HT1080 (cell line): ENCODE measurements at regions not wholly inside any gene's neighbourhood (a gene's known extent, or its start where the extent isn't known, plus 50 kb on each side); places are given as distances from the start of the nearest gene placed in this dataset.

Source experiments
- DNase-seq: peaks from one replicate; pipeline ENCODE4 v3.0.0-alpha.2; 2015; ENCODE audit warnings: low read depth

DNA sequence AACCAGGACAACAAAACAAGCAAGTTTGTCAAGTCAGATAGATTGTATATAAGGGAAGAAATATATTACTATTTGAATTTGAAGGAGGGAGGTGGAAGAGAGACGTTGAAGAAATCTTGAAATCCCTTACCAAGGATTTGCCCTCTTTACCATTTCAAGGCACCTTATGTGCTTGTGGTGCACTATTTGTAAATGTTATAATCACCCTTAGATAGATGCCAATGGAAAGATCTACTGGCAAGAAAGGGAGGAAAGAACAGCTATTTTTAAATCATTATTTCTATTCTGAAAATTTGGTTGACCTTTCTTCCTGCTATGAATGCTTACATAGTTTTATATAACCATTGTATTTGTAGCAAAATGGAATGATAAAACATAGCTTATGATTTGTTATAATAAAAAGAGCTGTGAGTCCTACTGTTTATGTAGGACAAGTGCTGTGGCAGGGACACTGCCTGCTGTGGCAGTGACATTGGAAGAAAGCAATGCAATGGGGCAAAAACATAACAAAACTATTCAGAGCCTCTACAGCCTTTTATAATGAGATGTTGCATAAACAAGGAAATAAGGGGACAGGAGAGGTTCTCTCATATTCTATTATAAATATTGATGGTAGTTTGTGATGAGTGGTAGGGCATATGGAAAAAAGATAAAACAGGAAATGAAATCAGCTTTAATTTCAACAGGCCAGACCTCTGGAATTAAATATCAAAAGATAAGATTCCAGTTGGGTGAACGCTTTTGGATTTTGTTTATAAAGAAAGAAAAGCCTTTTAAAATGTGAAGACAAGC lies 1145.2 kb upstream of the GJE1 start:
- no peak for DNase-seq

DNA sequence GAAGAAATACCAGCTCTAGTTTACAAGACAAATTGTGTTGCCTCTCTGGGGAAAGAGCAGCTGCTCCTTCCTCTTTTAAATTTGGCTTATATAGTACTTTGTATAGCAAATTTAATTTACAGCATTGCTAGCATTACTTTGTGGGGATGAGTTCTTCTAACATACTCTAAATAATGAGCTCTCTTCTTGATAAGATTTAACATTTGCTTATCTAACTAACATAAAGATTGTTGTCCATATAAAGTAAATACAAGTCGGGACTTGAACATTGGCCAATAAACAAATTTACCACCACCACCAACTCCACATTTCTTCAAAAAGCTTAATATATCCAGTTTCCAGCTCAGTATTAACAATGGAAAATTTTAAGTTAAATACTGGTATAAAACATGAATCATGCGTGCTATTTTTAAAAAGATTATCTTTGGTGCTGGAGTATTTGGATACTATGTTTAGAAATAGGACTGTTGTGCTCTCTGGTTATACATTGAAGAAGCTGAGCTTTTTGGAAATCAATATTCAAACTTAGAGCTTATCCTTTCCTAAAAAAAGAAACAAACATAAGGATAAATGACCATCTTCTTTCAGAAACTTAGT lies 1146.9 kb upstream of the GJE1 start:
- no peak for DNase-seq

- no peak for DNase-seq
Measured at GRCh38 chr6:140980265-140980887, 1152.3 kb upstream of the GJE1 start.

DNA sequence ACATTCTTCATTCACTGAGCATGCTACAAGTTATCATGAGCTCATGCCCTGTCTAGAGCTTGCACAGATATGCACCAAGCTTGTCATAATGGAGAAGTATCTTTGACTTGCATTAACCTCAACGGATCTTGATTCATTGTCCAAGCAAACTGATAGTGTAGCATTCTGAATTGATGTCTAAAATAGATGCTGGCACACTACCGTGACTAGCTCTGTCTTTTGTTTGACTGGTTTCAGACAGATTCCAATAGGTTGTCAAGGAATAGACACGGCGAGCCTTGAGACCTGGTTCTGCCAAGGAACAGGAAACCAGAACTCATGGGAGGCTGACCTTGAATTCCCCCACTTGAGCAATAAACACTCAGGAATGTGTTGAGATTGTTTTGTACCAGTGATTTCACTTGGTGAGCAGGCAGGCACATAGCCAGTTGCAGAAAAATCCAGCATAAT lies 1153.1 kb upstream of the GJE1 start:
- DNase-seq = peak; percentile 51

- DNase-seq = no peak
Measured at GRCh38 chr6:140977403-140977802, 1155.3 kb upstream of the GJE1 start.

DNA sequence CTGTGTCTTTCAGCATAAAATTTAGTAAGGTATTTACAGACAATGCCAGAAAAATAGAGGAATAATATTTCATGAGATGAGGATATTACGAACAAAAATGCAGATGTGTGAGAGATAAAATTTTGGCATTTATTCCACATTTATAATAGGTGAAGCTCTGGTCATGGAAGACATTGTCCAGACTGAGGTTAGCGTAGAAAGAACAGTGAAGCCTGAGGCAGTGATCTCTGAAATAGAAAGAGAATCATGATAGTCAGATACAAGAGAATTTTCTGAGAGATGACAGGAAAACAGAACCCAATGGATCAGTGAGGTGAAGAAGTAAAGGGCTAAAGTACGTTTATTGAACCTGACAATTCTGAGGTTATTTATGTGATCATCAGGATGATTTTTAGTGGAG lies 1155.9 kb upstream of the GJE1 start:
- DNase-seq = no peak

- DNase-seq = no peak
Measured at GRCh38 chr6:140970485-140970884, 1162.2 kb upstream of the GJE1 start.

DNA sequence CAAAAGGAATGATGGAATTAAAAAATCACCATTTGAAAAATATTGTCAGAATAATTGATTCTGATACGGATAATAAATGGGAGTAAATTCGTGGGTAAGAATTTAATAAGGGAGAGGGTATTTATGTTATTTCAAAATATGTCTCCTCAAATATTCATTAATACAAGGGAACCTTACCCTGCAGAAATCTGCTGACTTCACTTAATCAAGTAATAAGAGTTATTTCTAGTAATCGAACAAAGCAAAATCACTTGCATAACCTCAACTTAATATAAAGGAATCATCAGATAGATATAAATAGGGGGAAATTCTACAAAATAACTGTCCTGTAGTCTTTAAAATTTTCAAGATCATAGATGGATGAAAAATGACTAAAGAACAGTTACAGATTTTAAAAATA lies 1164.7 kb upstream of the GJE1 start:
- no peak for DNase-seq

- no peak for DNase-seq
Measured at GRCh38 chr6:140966676-140967075, 1166.0 kb upstream of the GJE1 start.

DNA sequence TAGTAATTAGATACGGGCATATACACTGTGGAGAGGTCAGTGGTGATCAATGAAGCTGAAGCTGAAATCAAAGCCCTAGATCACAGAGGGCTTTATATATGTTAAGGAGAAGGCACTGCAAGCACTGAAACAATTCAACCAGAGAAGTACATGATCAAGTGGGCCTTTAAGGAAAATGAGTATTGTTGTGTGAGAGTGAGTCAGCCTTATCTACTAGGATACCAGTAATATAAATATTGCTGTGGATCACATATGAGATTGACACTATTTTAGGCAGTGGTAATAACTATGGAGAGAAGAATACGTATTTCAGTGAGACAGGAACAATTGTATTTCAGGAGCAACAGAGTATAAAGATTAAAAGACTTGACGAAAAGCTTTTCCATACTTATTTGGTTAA lies 1172.2 kb upstream of the GJE1 start:
- DNase-seq = peak; percentile 4

- DNase-seq = no peak
Measured at GRCh38 chr6:140957386-140957785, 1175.3 kb upstream of the GJE1 start.

DNA sequence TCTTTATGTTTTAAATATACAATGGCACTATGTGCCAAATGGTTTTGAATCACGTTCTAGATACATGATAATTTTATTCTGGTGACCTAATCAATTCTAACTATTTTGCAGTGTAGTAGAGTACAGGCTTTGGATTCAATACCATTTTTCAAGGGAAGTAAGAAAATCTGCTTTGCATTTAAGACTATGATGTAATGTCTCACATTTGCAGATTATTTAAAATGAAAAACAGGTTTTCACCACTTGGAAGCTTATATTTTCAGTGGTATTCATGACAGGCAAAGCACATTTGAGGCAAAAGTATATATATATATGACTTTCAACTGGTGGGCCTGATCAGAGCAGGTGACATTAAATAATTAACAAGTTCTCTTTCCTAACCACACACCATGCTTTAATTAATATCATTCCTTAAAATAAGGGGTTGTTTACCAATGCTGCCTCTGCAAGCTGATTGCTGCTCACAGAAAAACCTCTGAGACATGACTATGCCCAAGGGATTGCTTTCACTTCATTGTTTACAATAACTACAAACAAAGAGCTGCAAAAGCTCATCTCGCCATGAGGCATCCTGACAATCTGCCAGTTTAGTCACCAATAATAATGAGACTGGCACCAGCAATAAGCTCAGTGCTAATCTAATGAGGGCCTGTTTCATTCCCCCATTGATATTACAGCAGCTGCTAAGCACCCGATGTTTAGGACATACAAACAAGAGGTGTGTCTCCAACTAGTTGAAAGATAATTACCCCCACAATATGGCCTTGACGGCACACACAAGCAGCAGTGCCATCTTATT lies 1176.0 kb upstream of the GJE1 start:
- DNase-seq = no peak

GRCh38 chr6:140940251-140940925 lies 1192.3 kb upstream of the GJE1 start:
- no peak for DNase-seq

DNA sequence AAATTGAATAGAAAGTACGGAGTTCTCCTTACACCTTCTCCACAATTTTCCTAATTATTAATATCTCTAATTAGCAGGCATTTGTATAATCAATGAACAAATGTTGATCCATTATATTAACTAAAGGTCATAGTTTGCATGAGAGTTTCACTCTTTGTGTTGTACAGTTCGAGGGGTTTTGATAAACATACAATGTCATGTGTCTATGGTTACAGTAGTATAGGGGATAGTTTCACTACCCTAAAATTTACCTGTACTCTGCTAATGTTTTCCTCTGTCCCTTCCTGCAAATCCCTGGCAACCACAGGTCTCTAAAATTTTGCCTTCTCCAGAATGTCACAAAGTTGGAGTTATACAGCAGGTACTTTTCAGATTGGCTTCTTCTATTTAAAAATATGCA lies 1199.8 kb upstream of the GJE1 start:
- no peak for DNase-seq

GRCh38 chr6:140931581-140931980 lies 1201.1 kb upstream of the GJE1 start:
- no peak for DNase-seq

DNA sequence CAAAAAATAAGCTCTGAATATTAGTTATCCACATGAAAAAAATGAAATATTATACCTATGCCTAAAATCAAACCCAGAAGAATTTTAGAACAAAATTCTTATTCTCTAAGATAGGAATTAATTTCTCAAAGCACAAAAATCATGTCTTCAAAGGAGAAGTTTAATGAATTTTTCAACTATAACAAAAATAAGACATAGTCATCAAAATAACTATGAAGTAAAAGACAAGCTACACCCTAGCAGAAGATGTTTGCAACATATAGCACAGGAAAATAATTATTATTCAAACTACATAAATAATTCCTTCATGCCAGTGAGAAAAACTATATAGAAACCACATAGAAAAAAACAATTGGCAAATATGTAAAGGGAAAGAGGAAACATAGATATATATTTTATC lies 1203.6 kb upstream of the GJE1 start:
- DNase-seq = no peak

DNA sequence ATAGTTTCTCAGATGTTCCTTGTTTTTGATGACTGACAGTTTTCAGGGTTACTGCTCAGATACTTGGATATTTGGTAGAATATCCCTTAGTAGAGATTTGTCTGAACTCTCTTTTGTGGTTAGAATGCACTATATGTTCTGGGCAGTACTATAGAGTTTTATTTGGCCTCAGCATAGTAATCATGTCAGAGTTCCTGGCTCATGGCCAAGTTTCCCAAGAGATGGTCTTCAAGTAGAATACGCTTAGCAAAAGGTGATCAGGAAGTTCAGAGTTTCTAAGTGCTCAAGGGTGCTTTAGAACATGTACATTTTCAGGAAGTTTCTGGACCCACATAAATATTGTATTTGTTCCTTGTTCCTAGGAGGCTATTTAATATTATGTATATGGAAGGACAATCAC lies 1209.7 kb upstream of the GJE1 start:
- no peak for DNase-seq

DNA sequence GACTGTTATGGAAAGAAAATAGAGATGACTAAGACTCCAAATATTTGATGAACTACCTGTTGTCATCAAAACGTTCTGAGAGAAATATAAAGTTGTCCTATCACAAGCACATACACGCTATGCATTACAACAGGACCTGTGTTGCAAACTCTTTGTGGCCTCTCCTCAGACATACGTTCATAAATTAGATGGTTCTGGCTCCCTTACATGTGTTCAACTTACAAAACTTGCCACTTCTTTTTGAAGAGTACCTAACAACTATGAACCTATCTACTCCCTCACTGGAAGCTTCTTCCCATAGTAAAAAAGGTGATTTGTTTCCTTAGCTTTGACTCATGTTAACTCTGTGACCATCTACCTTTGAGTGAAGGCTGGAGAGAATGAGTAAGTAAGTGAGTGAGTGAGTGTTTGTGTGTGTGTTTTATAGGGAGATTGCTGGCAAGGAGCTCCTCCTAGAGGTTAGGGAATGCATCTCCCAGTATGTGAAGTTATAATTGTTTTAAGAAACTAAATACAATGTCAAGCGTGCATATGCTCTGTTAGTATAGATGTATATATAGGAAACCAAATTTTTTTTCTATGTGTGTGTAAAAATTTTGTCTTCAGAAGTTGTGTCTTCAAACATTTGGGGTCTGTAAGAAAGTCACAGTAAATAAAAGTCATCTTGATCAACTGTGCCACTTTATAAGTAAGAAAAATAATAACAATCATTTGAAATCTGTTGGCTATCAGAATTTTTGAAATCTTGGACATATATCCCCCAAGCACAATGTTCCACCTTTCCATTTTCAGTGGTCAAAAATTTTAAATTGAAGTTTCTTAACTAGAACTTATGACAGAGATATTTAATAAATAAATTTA lies 1211.1 kb upstream of the GJE1 start:
- peak; percentile 75 for DNase-seq

GRCh38 chr6:140917911-140918310 lies 1214.8 kb upstream of the GJE1 start:
- no peak for DNase-seq

- no peak for DNase-seq
Measured at GRCh38 chr6:140915551-140915950, 1217.2 kb upstream of the GJE1 start.
